Bronchial epithelial cell (primary cell): ENCODE measurements at regions not wholly inside any gene's neighbourhood (a gene's known extent, or its start where the extent isn't known, plus 50 kb on each side); places are given as distances from the start of the nearest gene placed in this dataset.

Source experiments
- DNase-seq: peaks from one replicate; pipeline ENCODE4 v3.0.0-alpha.2; 2010; ENCODE audit warnings: low read depth
- FAIRE-seq: peaks from 2 replicates; lab custom pipeline; 2011; peaks lifted over from hg19 to GRCh38; lab: Jason Lieb, UNC
- H3K27me3 ChIP-seq: 2 replicates; pipeline ENCODE4 v1.5.1; 2011; ENCODE audit warnings: low read length; ENCODE audit not compliant: control insufficient read depth, insufficient read depth
- H3K36me3 ChIP-seq: 2 replicates; pipeline ENCODE4 v1.5.1; 2011; ENCODE audit warnings: low read length; ENCODE audit not compliant: control insufficient read depth, insufficient read depth
- H3K4me3 ChIP-seq: 2 replicates; pipeline ENCODE4 v1.5.1; 2011; ENCODE audit warnings: mild to moderate bottlenecking, low read depth, low read length, control low read depth
- CTCF ChIP-seq: IDR thresholded peaks from 2 replicates; pipeline ENCODE4 v1.5.1; 2011; ENCODE audit warnings: mild to moderate bottlenecking, moderate library complexity, low read length, control low read depth, inconsistent platforms; ENCODE audit not compliant: insufficient read depth, severe bottlenecking

GRCh38 chr16:9521749-9522370 is 430.4 kb downstream of the HAPSTR1 start:
- no peak for FAIRE-seq
- DNase-seq, result no peak
- Histone ChIP-seq H3K27me3 (no peaks in the 10 kb centered on the region), H3K4me3 (no peak overlapping the region), H3K36me3 (no peaks in the 10 kb centered on the region)
- TF ChIP-seq CTCF, result no peak

- Histone ChIP-seq H3K27me3 (no peaks in the 10 kb centered on the region), H3K36me3 (no peaks in the 10 kb centered on the region), H3K4me3 (no peak overlapping the region)
- FAIRE-seq, result no peak
- no peak for DNase-seq
- no peak for TF ChIP-seq CTCF
Observed at GRCh38 chr16:9522614-9523013, 431.2 kb downstream of the HAPSTR1 start.

GRCh38 chr16:9523994-9524393 is 432.6 kb downstream of the HAPSTR1 start:
- FAIRE-seq (no peak), DNase-seq (no peak)
- no peak for TF ChIP-seq CTCF

GRCh38 chr16:9525037-9525436 is 433.6 kb downstream of the HAPSTR1 start:
- DNase-seq, result no peak
- TF ChIP-seq CTCF, result no peak
- FAIRE-seq, result no peak
- Histone ChIP-seq H3K36me3 (no peaks in the 10 kb centered on the region), H3K4me3 (no peak overlapping the region), H3K27me3 (no peaks in the 10 kb centered on the region)

More at GRCh38 chr16:9523994-9524393, 432.6 kb downstream of the HAPSTR1 start:
- Histone ChIP-seq H3K4me3 (no peak overlapping the region), H3K27me3 (no peaks in the 10 kb centered on the region), H3K36me3 (no peaks in the 10 kb centered on the region)

GRCh38 chr16:9526791-9527190 is 435.3 kb downstream of the HAPSTR1 start:
- no peak for FAIRE-seq
- Histone ChIP-seq H3K27me3 (no peaks in the 10 kb centered on the region), H3K4me3 (no peak overlapping the region), H3K36me3 (no peaks in the 10 kb centered on the region)
- no peak for DNase-seq
- no peak for TF ChIP-seq CTCF

GRCh38 chr16:9527976-9528375 is 436.5 kb downstream of the HAPSTR1 start:
- Histone ChIP-seq H3K36me3 (no peaks in the 10 kb centered on the region), H3K4me3 (no peak overlapping the region), H3K27me3 (no peaks in the 10 kb centered on the region)
- no peak for FAIRE-seq
- DNase-seq, result no peak
- no peak for TF ChIP-seq CTCF
